H1 (cell line): ENCODE measurements at regions not wholly inside any gene's neighbourhood (a gene's known extent, or its start where the extent isn't known, plus 50 kb on each side); places are given as distances from the start of the nearest gene placed in this dataset.

Experiments
- CTCF ChIA-PET: fragments of 300-600 bp; sonication (Branson Sonifier 250); formaldehyde crosslinking; loops from one replicate; lab custom pipeline; 2021; ENCODE audit not compliant: partially characterized antibody; lab: Charles Lee
- POLR2A ChIA-PET: fragments of 300-600 bp; sonication (Branson Sonifier 250); formaldehyde crosslinking; loops from one replicate; lab custom pipeline; 2021; ENCODE audit warnings: inconsistent platforms; ENCODE audit not compliant: partially characterized antibody; lab: Charles Lee
- DNase-seq, 2 experiments: peaks; one replicate each; pipeline versions ENCODE4 v3.0.0 to v3.0.0-alpha.2; 2010 to 2022; ENCODE audit warnings: low spot score in 2 of 2, low read depth in 1 of 2, mixed read lengths in 1 of 2
- FAIRE-seq: peaks from 2 replicates; lab custom pipeline; 2011; peaks lifted over from hg19 to GRCh38; lab: Jason Lieb, UNC
- H2AFZ ChIP-seq: 2 replicates; pipeline ENCODE4 v1.8.1; 2012; ENCODE audit warnings: low read length, inconsistent platforms
- H2AK5ac ChIP-seq: 2 replicates; pipeline ENCODE4 v1.6.1; 2013; ENCODE audit warnings: low read depth, low read length
- H2BK120ac ChIP-seq: replicated peaks from 2 replicates; pipeline ENCODE3; 2013; ENCODE audit warnings: low read depth, low read length, inconsistent platforms
- H2BK12ac ChIP-seq: 2 replicates; pipeline ENCODE4 v1.6.1; 2013; ENCODE audit warnings: low read depth, low read length
- H2BK15ac ChIP-seq: 2 replicates; pipeline ENCODE4 v1.6.1; 2013; ENCODE audit warnings: low read length
- H2BK20ac ChIP-seq: 2 replicates; pipeline ENCODE4 v1.6.1; 2013; ENCODE audit warnings: low read length
- H2BK5ac ChIP-seq: 2 replicates; pipeline ENCODE4 v1.6.1; 2013; ENCODE audit warnings: low read depth, low read length
- H3K14ac ChIP-seq: 2 replicates; pipeline ENCODE4 v1.6.1; 2013; ENCODE audit warnings: inconsistent platforms; ENCODE audit not compliant: insufficient read length
- H3K18ac ChIP-seq: 2 replicates; pipeline ENCODE4 v1.6.1; 2013; ENCODE audit warnings: low read length; ENCODE audit errors: extremely low read depth
- H3K23ac ChIP-seq: 2 replicates; pipeline ENCODE4 v1.6.1; 2013; ENCODE audit warnings: inconsistent platforms; ENCODE audit not compliant: insufficient read length
- H3K23me2 ChIP-seq: 2 replicates; pipeline ENCODE4 v1.6.1; 2013; ENCODE audit warnings: low read depth, low read length
- H3K27ac ChIP-seq: 2 replicates; pipeline ENCODE4 v1.6.1; 2011; ENCODE audit warnings: low read depth, low read length, inconsistent platforms
- H3K27me3 ChIP-seq, 4 experiments: replicated peaks in 1 of 4; 1 replicate in 1 of 4; 2 replicates in 3 of 4; pipeline versions ENCODE4 v1.6.1 to v1.8.1; 2011 to 2013; ENCODE audit warnings: low read length in 3 of 4, mild to moderate bottlenecking in 3 of 4, inconsistent platforms in 2 of 4, mixed read lengths in 2 of 4, moderate library complexity in 1 of 4; ENCODE audit not compliant: control insufficient read depth in 3 of 4, insufficient read depth in 3 of 4; ENCODE audit errors: extremely low read depth in 1 of 4
- H3K36me3 ChIP-seq, 4 experiments: 2 replicates each; pipeline versions ENCODE4 v1.6.1 to v1.8.1; 2011 to 2013; ENCODE audit warnings: mild to moderate bottlenecking in 4 of 4, low read length in 3 of 4, moderate library complexity in 2 of 4, control low read depth in 1 of 4, inconsistent platforms in 1 of 4; ENCODE audit not compliant: insufficient read depth in 4 of 4, control insufficient read depth in 2 of 4
- H3K4ac ChIP-seq: replicated peaks from 2 replicates; pipeline ENCODE3; 2013; ENCODE audit warnings: low read length, low read depth, mixed read lengths, inconsistent platforms; ENCODE audit not compliant: insufficient read length
- H3K4me1 ChIP-seq, 4 experiments: replicated peaks in 1 of 4; 1 replicate in 1 of 4; 2 replicates in 3 of 4; pipeline versions ENCODE4 v1.6.1 to v1.8.1; 2011 to 2013; ENCODE audit warnings: low read length in 3 of 4, inconsistent platforms in 2 of 4, mixed read lengths in 1 of 4; ENCODE audit not compliant: insufficient read depth in 4 of 4, control insufficient read depth in 3 of 4
- H3K4me2 ChIP-seq, 2 experiments: 2 replicates each; pipeline versions ENCODE4 v1.6.1 to v1.8.1; 2011 to 2013; ENCODE audit warnings: low read depth in 2 of 2, low read length in 2 of 2, control low read depth in 1 of 2, inconsistent platforms in 1 of 2, mild to moderate bottlenecking in 1 of 2; ENCODE audit not compliant: insufficient read depth in 1 of 2
- H3K4me3 ChIP-seq, 4 experiments: fragments of 200-600, 300-600 bp in 1 of 4; sonication (generic), shearing (Covaris generic), sonication (Bioruptor Twin) in 1 of 4; 2 replicates each; pipeline versions ENCODE4 v1.5.1 to v1.8.1; 2011 to 2016; ENCODE audit warnings: low read length in 4 of 4, low read depth in 3 of 4, control low read depth in 2 of 4, inconsistent platforms in 2 of 4, mild to moderate bottlenecking in 2 of 4, mixed read lengths in 1 of 4, moderate library complexity in 1 of 4; ENCODE audit not compliant: insufficient read depth in 2 of 4; ENCODE audit errors: extremely low read depth in 1 of 4
- H3K56ac ChIP-seq: replicated peaks from 2 replicates; pipeline ENCODE3; 2013; ENCODE audit warnings: low read depth, mild to moderate bottlenecking, mixed read lengths, low read length, inconsistent platforms; ENCODE audit not compliant: insufficient read length
- H3K79me1 ChIP-seq: 2 replicates; pipeline ENCODE4 v1.6.1; 2013; ENCODE audit warnings: low read depth, low read length, control low read depth
- H3K79me2 ChIP-seq, 2 experiments: 2 replicates each; pipeline versions ENCODE4 v1.6.1 to v1.8.1; 2012 to 2013; ENCODE audit warnings: low read length in 2 of 2, mild to moderate bottlenecking in 2 of 2, inconsistent platforms in 1 of 2; ENCODE audit not compliant: insufficient read depth in 2 of 2, control insufficient read depth in 1 of 2
- H3K9ac ChIP-seq, 4 experiments: replicated peaks in 1 of 4; 1 replicate in 1 of 4; 2 replicates in 3 of 4; pipeline versions ENCODE4 v1.6.1 to v1.8.1; 2011 to 2013; ENCODE audit warnings: low read depth in 3 of 4, low read length in 3 of 4, control low read depth in 2 of 4, mild to moderate bottlenecking in 2 of 4, moderate library complexity in 2 of 4, inconsistent platforms in 1 of 4; ENCODE audit errors: extremely low read depth in 1 of 4
- H3K9me3 ChIP-seq, 2 experiments: 2 replicates each; pipeline versions ENCODE4 v1.6.1 to v1.8.1; 2012 to 2013; ENCODE audit warnings: mild to moderate bottlenecking in 2 of 2, moderate library complexity in 2 of 2, control low read depth in 1 of 2, inconsistent platforms in 1 of 2, low read depth in 1 of 2, low read length in 1 of 2, mixed read lengths in 1 of 2; ENCODE audit not compliant: insufficient read depth in 2 of 2
- H4K20me1 ChIP-seq, 2 experiments: replicated peaks in 1 of 2; 2 replicates each; pipeline versions ENCODE3 to v1.8.1; 2011 to 2013; ENCODE audit warnings: inconsistent platforms in 2 of 2, low read length in 2 of 2, mild to moderate bottlenecking in 1 of 2; ENCODE audit not compliant: insufficient read depth in 2 of 2, control insufficient read depth in 1 of 2
- H4K5ac ChIP-seq: 2 replicates; pipeline ENCODE4 v1.6.1; 2013; ENCODE audit warnings: low read length, low read depth, mixed read lengths, inconsistent platforms; ENCODE audit not compliant: insufficient read length
- H4K8ac ChIP-seq: 2 replicates; pipeline ENCODE4 v1.8.0; 2013; ENCODE audit warnings: mild to moderate bottlenecking, moderate library complexity, low read length, inconsistent platforms; ENCODE audit not compliant: insufficient read depth; ENCODE audit errors: extremely low read depth
- H4K91ac ChIP-seq: replicated peaks from 2 replicates; pipeline ENCODE3; 2013; ENCODE audit warnings: low read length, mixed read lengths, inconsistent platforms; ENCODE audit not compliant: insufficient read length
- ASH2L ChIP-seq: fragments of 200-600, 300-600 bp; sonication (generic); IDR thresholded peaks from one replicate; pipeline ENCODE4 v1.7.1; 2017; ENCODE audit warnings: low read length
- BACH1 ChIP-seq: IDR thresholded peaks from 2 replicates; pipeline ENCODE4 v1.6.1; 2012; ENCODE audit warnings: low read length, improper control_type of control experiment
- CHD1 ChIP-seq: IDR thresholded peaks from 2 replicates; pipeline ENCODE4 v1.6.1; 2012; ENCODE audit warnings: low read depth, low read length, improper control_type of control experiment
- JUN ChIP-seq: IDR thresholded peaks from 2 replicates; pipeline ENCODE4 v1.6.1; 2011; ENCODE audit warnings: low read depth, mild to moderate bottlenecking, improper control_type of control experiment, low read length
- NANOG ChIP-seq: IDR thresholded peaks from 2 replicates; pipeline ENCODE4 v1.6.1; 2011; ENCODE audit warnings: low read length, low read depth, mild to moderate bottlenecking, inconsistent platforms; ENCODE audit not compliant: insufficient read depth, poor library complexity, severe bottlenecking
- RBBP5 ChIP-seq: IDR thresholded peaks from 2 replicates; pipeline ENCODE4 v1.7.1; 2012; ENCODE audit warnings: low read depth, mild to moderate bottlenecking, inconsistent platforms, low read length, moderate library complexity, borderline replicate concordance
- RFX5 ChIP-seq: IDR thresholded peaks from 2 replicates; pipeline ENCODE4 v1.6.1; 2011; ENCODE audit warnings: low read depth, low read length, improper control_type of control experiment, borderline replicate concordance
- RNF2 ChIP-seq: fragments of 200-900, 300-1000 bp; sonication (generic); IDR thresholded peaks from 2 replicates; pipeline ENCODE4 v1.7.1; 2016; ENCODE audit warnings: borderline replicate concordance, low read depth, mild to moderate bottlenecking, antibody characterized with exemption, low read length; ENCODE audit not compliant: poor library complexity, severe bottlenecking; ENCODE audit errors: missing control alignments
- SAP30 ChIP-seq: fragments of 300-600 bp; sonication (generic); IDR thresholded peaks from 2 replicates; pipeline ENCODE4 v1.7.1; 2012; ENCODE audit warnings: low read length, moderate library complexity, mild to moderate bottlenecking, inconsistent platforms; ENCODE audit not compliant: insufficient read depth, insufficient replicate concordance
- SIRT6 ChIP-seq: IDR thresholded peaks from one replicate; pipeline ENCODE4 v1.7.1; 2012; ENCODE audit warnings: low read length, inconsistent platforms
- SP4 ChIP-seq: IDR thresholded peaks from 2 replicates; pipeline ENCODE4 v1.6.1; 2012; ENCODE audit warnings: low read length, inconsistent platforms
- SRF ChIP-seq: IDR thresholded peaks from 2 replicates; pipeline ENCODE4 v1.6.1; 2011; ENCODE audit warnings: mild to moderate bottlenecking, low read depth, low read length, moderate library complexity
- TAF1 ChIP-seq: IDR thresholded peaks from 2 replicates; pipeline ENCODE4 v1.6.1; 2011; ENCODE audit warnings: mild to moderate bottlenecking, low read depth, low read length
- WGBS, 2 experiments: shearing (Covaris generic) in 1 of 2; methylation state at CpG; one replicate each; pipeline versions ENCODE4 v1.1.6 to v1.1.7; 2013 to 2015; ENCODE audit warnings: low lambda C conversion rate in 2 of 2, mixed read lengths in 2 of 2, inconsistent platforms in 1 of 2, low coverage in 1 of 2, missing lambda C conversion rate in 1 of 2; ENCODE audit not compliant: insufficient replicate concordance in 2 of 2, insufficient coverage in 1 of 2, insufficient read length in 1 of 2; ENCODE audit errors: extremely low coverage in 1 of 2, missing lambda C conversion rate in 1 of 2; 5-methylcytosine and 5-hydroxymethylcytosine counted together
- TF ChIP-seq, protein P1 (sequence below): IDR thresholded peaks from 2 replicates; pipeline ENCODE4 v1.6.1; 2012; ENCODE audit warnings: low read length, inconsistent platforms

DNA sequence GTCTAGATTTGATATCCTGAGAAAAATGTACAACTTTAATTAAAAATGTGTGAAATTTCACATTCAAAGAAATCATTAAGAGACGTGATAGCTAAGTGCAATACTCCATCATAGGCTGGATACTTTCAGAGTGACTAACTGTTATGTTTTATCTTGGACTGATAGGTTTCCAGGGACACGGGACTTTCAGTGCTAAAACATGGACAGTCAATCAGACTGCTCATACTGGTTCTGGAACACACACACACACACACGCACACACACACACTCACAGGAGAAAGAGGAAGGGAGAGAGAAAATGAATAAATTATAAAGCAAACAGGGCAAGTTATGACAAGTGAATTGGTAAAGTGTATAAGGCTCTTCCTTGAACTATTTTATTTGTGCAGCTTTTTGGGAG, 955.9 kb downstream of the SLITRK5 start:
- Histone ChIP-seq H3K4me1 (no peaks in the 10 kb centered on the region), H2BK12ac (no peak overlapping the region), H3K27ac (no peak overlapping the region), H2BK20ac (no peak overlapping the region), H2BK5ac (no peak overlapping the region), H3K18ac (no peak overlapping the region), H3K79me2 (no peaks in the 10 kb centered on the region), H3K23me2 (no peaks in the 10 kb centered on the region; the same call in 1 of the 2 replicates), H2AK5ac (no peak overlapping the region), H3K9me3 (no peaks in the 10 kb centered on the region; a peak in 1 of 4 replicates), H3K36me3 (no peaks in the 10 kb centered on the region), H4K91ac (no peak overlapping the region), H3K4me2 (no peak overlapping the region), H2AFZ (no peak overlapping the region), H3K56ac (no peak overlapping the region), H3K23ac (no peak overlapping the region), H4K20me1 (no peaks in the 10 kb centered on the region), H2BK15ac (no peak overlapping the region), H4K8ac (no peak overlapping the region), H3K79me1 (no peaks in the 10 kb centered on the region), H3K9ac (no peak overlapping the region), H3K14ac (no peak overlapping the region), H3K4me3 (no peak overlapping the region), H3K27me3 (no peaks in the 10 kb centered on the region), H2BK120ac (no peak overlapping the region), H3K4ac (no peak overlapping the region), H4K5ac (no peak overlapping the region)
- no peak for DNase-seq
- POLR2A ChIA-PET, result no interaction called here
- FAIRE-seq, result no peak
- WGBS, 2 experiments, result 61% methylated on average over 3 of the region's 3 CpGs; no CpG with 5 or more reads in 1 of the 2 experiments
- CTCF ChIA-PET, result no interaction called here
- TF ChIP-seq, protein P1, sequence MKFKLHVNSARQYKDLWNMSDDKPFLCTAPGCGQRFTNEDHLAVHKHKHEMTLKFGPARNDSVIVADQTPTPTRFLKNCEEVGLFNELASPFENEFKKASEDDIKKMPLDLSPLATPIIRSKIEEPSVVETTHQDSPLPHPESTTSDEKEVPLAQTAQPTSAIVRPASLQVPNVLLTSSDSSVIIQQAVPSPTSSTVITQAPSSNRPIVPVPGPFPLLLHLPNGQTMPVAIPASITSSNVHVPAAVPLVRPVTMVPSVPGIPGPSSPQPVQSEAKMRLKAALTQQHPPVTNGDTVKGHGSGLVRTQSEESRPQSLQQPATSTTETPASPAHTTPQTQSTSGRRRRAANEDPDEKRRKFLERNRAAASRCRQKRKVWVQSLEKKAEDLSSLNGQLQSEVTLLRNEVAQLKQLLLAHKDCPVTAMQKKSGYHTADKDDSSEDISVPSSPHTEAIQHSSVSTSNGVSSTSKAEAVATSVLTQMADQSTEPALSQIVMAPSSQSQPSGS, result no peak
- no peak for TF ChIP-seq RBBP5
- no peak for TF ChIP-seq BACH1
- no peak for TF ChIP-seq SRF
- TF ChIP-seq RNF2, result no peak
- no peak for TF ChIP-seq SAP30
- TF ChIP-seq ASH2L, result no peak
- TF ChIP-seq NANOG, result no peak
- no peak for TF ChIP-seq CHD1
- no peak for TF ChIP-seq TAF1
- TF ChIP-seq JUN, result no peak
- TF ChIP-seq SP4, result no peak
- TF ChIP-seq RFX5, result no peak
- TF ChIP-seq SIRT6, result no peak
